CD4-positive, alpha-beta T cell treated with Interleukin-21 for 1 hour (primary cell): ENCODE measurements at regions not wholly inside any gene's neighbourhood (a gene's known extent, or its start where the extent isn't known, plus 50 kb on each side); places are given as distances from the start of the nearest gene placed in this dataset.
"Not testable (repeated sequence)": the region's sequence is repeated elsewhere in the genome, so short reads cannot be mapped to it uniquely, and the experiment has no call there.

Experiments
- DNase-seq: peaks from one replicate; pipeline ENCODE4 v3.0.0-alpha.2; 2020

GRCh38 chr1:229888157-229888556, 178.9 kb upstream of the GALNT2 start:
- DNase-seq, result no peak

GRCh38 chr1:229888561-229889001, 178.5 kb upstream of the GALNT2 start:
- DNase-seq, result no peak

- DNase-seq, result no peak
These were observed 178.0 kb upstream of the GALNT2 start for GRCh38 chr1:229889031-229889517.

DNA sequence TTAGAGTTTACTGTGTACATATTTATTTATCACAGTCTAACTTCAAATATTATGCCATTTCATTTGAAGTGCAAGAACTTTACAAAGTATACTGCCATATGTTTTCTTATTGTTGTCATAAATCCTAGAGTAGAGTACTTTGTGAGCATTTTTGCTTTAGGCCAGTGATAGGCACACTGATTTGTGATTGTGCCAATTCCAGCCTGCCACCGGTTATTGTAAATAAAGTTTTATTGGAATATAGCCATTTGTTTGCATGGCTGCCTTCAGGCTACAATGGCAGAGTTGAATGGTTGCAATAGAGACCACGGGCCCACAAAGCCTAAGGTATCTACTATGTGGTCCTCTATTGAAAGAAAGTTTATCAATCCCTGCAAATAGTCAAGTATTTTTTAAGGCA, 175.8 kb upstream of the GALNT2 start:
- no peak for DNase-seq

- DNase-seq, result no peak
These were observed 174.4 kb upstream of the GALNT2 start for GRCh38 chr1:229892515-229893117.

GRCh38 chr1:229893762-229894444, 173.1 kb upstream of the GALNT2 start:
- DNase-seq, result no peak

- DNase-seq, result no peak
These were observed 172.5 kb upstream of the GALNT2 start for GRCh38 chr1:229894532-229894931.

DNA sequence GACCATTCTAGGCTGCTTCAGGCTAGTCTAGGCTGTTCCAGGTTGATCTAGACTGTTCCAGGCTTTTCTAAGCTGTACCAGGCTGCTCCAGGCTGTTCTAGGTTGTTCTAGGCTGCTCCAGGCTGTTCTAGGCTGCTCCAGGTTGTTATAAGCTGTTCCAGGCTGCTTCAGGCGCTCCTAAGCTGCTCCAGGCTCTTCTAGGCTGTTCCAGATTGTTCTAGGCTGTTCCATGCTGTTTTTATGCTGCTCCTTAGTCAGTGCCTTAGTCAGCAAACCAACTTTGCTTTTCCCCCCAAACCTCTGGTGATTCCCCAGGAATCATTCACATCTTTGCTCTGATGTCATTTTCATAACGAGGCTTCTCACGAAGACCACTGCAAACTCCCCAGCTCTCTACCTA, 171.4 kb upstream of the GALNT2 start:
- DNase-seq, result no peak

GRCh38 chr1:229896306-229896705, 170.7 kb upstream of the GALNT2 start:
- no peak for DNase-seq

- DNase-seq, result no peak
These were observed 170.2 kb upstream of the GALNT2 start for GRCh38 chr1:229896861-229897260.

GRCh38 chr1:229897501-229897900, 169.5 kb upstream of the GALNT2 start:
- no peak for DNase-seq

GRCh38 chr1:229900220-229900619, 166.8 kb upstream of the GALNT2 start:
- DNase-seq, result no peak

GRCh38 chr1:229905031-229905545, 161.9 kb upstream of the GALNT2 start:
- no peak for DNase-seq

GRCh38 chr1:229905652-229906051, 161.4 kb upstream of the GALNT2 start:
- DNase-seq, result no peak

DNA sequence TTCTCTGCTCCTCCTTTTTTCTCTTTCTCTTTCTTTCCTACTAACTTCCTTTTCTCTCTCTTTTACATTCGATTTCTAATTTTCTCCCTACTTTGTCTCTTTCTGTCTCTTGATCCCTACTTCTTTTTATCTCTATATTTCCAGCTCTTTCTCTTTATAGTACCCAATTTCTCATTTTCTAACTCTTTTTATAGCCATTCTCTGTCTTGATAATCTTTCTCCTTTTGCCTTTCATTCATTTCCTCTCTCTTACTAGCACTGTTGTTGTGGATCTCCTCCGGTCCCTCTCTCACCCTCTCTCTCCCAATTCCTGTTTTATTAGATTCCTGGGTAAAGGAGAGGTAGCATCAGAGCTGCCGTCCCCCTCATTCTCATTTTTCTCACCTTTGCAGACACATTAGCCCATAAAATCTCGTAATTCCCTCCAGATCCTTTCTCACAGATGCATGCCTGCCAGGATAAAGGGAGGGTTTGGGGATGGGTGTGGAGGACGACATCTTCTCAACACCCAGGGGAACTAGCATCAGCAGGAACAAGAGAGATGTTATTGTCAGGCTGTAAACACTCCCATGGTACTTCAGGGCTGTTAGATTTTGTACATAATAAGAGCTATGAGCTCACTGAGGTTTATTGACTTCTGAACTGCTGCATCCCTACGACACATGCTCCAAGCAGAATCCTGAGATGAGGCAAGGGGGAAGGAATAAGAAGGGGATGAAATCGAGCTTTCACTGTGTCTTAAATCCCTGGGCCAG, 159.0 kb upstream of the GALNT2 start:
- no peak for DNase-seq

GRCh38 chr1:229908689-229909088, 158.3 kb upstream of the GALNT2 start:
- DNase-seq, result no peak

GRCh38 chr1:229913489-229913888, 153.5 kb upstream of the GALNT2 start:
- DNase-seq, result no peak

GRCh38 chr1:229919488-229919887, 147.6 kb upstream of the GALNT2 start:
- not testable (repeated sequence) for DNase-seq

DNA sequence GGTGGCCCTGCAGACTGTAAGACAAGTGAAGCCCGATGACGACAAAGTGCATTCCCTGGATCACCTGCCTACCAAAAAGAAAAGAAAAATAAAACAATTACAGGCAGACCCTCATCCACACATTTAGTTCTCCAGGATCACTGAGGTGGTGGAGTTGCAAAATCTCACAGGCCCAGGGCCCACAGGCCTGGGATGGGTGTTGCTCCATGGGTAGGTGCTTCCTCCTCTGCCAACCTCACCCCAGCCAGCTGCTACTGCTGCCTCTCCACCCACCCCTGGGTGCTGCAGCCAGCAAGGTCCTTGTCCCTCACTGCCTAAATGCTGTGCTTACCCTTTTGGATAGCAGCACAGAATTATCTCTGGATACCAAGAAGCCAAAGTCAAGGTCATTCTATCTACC, 146.4 kb upstream of the GALNT2 start:
- DNase-seq, result no peak

DNA sequence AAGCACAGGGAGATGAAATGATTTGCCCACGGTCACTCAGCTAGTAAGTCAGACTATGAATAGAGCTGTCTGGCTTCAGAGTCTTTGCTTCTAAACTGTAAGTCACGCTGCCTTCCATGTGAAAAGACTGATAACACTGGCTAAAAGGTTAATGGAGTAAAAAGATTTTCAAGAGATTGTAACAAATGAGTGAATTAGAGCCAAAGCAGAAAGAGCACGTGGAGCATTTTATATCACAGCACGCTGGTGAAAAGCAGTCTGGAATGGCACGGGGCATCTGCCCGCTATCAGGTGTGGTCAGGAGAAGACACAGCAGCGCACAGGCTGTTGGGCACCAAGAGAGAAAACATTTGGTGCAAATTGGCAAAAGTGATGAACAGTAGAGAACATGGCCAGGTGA, 144.8 kb upstream of the GALNT2 start:
- DNase-seq, result no peak

- DNase-seq, result no peak
These were observed 142.4 kb upstream of the GALNT2 start for GRCh38 chr1:229924639-229925038.

- no peak for DNase-seq
These were observed 138.3 kb upstream of the GALNT2 start for GRCh38 chr1:229928767-229929166.

DNA sequence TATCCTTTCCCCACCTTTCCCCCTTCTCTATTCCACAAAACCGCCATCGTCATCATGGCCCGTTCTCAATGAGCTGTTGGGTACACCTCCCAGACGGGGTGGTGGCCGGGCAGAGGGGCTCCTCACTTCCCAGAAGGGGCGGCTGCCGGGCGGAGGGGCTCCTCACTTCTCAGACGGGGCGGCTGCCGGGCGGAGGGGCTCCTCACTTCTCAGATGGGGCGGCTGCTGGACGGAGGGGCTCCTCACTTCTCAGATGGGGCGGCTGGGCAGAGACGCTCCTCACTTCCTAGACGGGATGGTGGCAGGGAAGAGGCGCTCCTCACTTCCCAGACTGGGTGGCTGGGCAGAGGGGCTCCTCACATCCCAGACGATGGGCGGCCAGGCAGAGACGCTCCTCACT, 135.3 kb upstream of the GALNT2 start:
- DNase-seq, result not testable (repeated sequence)

GRCh38 chr1:229935157-229935556, 131.9 kb upstream of the GALNT2 start:
- DNase-seq, result not testable (repeated sequence)
